ENCODE measurements at regions not wholly inside any gene's neighbourhood (a gene's known extent, or its start where the extent isn't known, plus 50 kb on each side); places are given as distances from the start of the nearest gene placed in this dataset.

DNA sequence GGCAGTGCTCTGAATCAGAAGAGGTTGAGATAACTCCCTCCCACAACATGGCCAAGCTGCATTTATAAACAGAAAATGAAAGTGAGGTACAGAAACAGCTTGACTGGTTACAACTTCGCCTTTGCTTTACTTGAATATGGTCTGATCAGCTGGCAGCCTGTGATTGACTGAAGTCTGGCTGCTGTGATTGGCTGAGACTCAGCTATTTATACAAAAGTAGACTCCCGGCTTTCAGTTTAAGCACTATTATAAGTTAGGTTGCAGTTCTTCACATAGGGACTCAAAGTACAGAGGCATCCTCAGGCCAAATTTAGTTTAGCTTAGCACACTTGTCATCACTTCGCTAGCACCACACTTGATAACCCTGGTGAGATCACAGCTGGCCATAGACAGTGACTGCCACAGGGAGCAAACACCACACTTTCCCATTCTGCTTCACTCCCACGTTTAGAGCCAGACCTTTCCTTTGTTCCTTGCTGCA is 362.6 kb downstream of the EPM2A start:
- Histone ChIP-seq H3K79me1 (ENCODE audit: low read length) (no peaks in the 10 kb centered on the region), H3K79me2 (ENCODE audit: control insufficient read depth, insufficient read depth, low read length) (no peaks in the 10 kb centered on the region), H3K4me1 (ENCODE audit: control insufficient read depth, low read depth, low read length) (no peaks in the 10 kb centered on the region), H3K56ac (ENCODE audit: low read length) (no peak overlapping the region), H2AK5ac (ENCODE audit: low read length) (no peak overlapping the region), H3K4me3 (ENCODE audit: low read length) (no peak overlapping the region), H4K5ac (ENCODE audit: low read length) (no peak overlapping the region), H3K18ac (ENCODE audit: low read length) (peak overlapping the region; percentile 54), H3K4ac (ENCODE audit: low read depth, low read length) (no peak overlapping the region), H4K8ac (ENCODE audit: low read depth, low read length) (no peak overlapping the region), H3K23ac (ENCODE audit: low read length) (no peak overlapping the region), H3K9ac (ENCODE audit: low read length) (no peak overlapping the region), H3K27me3 (ENCODE audit: insufficient read depth, low read length, poor library complexity) (no peaks in the 10 kb centered on the region), H2BK5ac (ENCODE audit: low read length) (no peak overlapping the region), H2BK120ac (ENCODE audit: low read depth, low read length) (no peak overlapping the region), H3K36me3 (ENCODE audit: control insufficient read depth, insufficient read depth, low read length) (no peaks in the 10 kb centered on the region), H3K4me2 (ENCODE audit: low read length) (no peak overlapping the region), H3K27ac (ENCODE audit: low read depth, low read length) (no peak overlapping the region), H2BK15ac (replicated peaks; ENCODE audit: low read depth) (no peak overlapping the region)
- peak; percentile 43 for DNase-seq
- WGBS (ENCODE audit: extremely low coverage, insufficient coverage, low lambda C conversion rate), result no CpG with 5 or more reads among the region's 4 CpGs

DNA sequence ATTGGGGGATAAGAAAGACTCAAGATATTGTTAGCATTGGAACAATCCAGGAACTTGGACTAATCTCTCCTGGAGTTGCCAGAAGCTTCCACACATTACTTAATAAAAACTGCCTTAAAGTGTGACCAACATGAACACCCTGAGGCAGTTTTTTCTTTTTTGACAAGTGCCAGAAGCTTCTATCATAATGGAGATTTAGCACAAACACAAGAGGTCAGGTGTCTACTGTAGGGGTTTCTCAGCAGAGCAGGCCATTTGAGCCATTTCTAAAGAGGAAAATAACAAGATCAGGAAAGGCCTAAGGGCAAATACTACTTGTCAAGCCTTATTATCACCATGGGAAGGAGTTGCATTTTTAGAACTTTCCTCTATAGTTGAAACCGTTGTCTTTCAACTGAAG is 361.5 kb downstream of the EPM2A start:
- Histone ChIP-seq H3K27ac (ENCODE audit: low read depth, low read length) (no peak overlapping the region), H3K9ac (ENCODE audit: low read length) (no peak overlapping the region), H3K4ac (ENCODE audit: low read depth, low read length) (no peak overlapping the region), H3K4me3 (ENCODE audit: low read length) (no peak overlapping the region), H3K36me3 (ENCODE audit: control insufficient read depth, insufficient read depth, low read length) (no peaks in the 10 kb centered on the region), H2BK15ac (replicated peaks; ENCODE audit: low read depth) (no peak overlapping the region), H3K79me2 (ENCODE audit: control insufficient read depth, insufficient read depth, low read length) (no peaks in the 10 kb centered on the region), H3K79me1 (ENCODE audit: low read length) (no peaks in the 10 kb centered on the region), H2AK5ac (ENCODE audit: low read length) (no peak overlapping the region), H2BK120ac (ENCODE audit: low read depth, low read length) (no peak overlapping the region), H3K4me1 (ENCODE audit: control insufficient read depth, low read depth, low read length) (no peaks in the 10 kb centered on the region), H4K8ac (ENCODE audit: low read depth, low read length) (no peak overlapping the region), H3K27me3 (ENCODE audit: insufficient read depth, low read length, poor library complexity) (no peaks in the 10 kb centered on the region), H2BK5ac (ENCODE audit: low read length) (no peak overlapping the region), H3K56ac (ENCODE audit: low read length) (no peak overlapping the region), H3K18ac (ENCODE audit: low read length) (no peak overlapping the region), H3K4me2 (ENCODE audit: low read length) (no peak overlapping the region), H3K23ac (ENCODE audit: low read length) (no peak overlapping the region), H4K5ac (ENCODE audit: low read length) (no peak overlapping the region)
- WGBS (ENCODE audit: extremely low coverage, insufficient coverage, low lambda C conversion rate), result no CpG with 5 or more reads among the region's 1 CpG
- no peak for DNase-seq

GRCh38 chr6:145374570-145374969 is 360.8 kb downstream of the EPM2A start:
- H2BK5ac ChIP-seq (ENCODE audit: low read length), result no peak overlapping the region
- no peak overlapping the region for H2AK5ac ChIP-seq (ENCODE audit: low read length)
- no peak overlapping the region for H2BK15ac ChIP-seq (replicated peaks; ENCODE audit: low read depth)
- H2BK120ac ChIP-seq (ENCODE audit: low read depth, low read length), result no peak overlapping the region
- no peaks in the 10 kb centered on the region for H3K4me1 ChIP-seq (ENCODE audit: control insufficient read depth, low read depth, low read length)
- no peak overlapping the region for H3K27ac ChIP-seq (ENCODE audit: low read depth, low read length)
- H3K79me2 ChIP-seq (ENCODE audit: control insufficient read depth, insufficient read depth, low read length), result no peaks in the 10 kb centered on the region
- no peak overlapping the region for H3K4me2 ChIP-seq (ENCODE audit: low read length)
- DNase-seq, result no peak
- H3K56ac ChIP-seq (ENCODE audit: low read length), result no peak overlapping the region
- no peaks in the 10 kb centered on the region for H3K27me3 ChIP-seq (ENCODE audit: insufficient read depth, low read length, poor library complexity)
- WGBS (ENCODE audit: extremely low coverage, insufficient coverage, low lambda C conversion rate), result no CpG with 5 or more reads among the region's 1 CpG
- H3K36me3 ChIP-seq (ENCODE audit: control insufficient read depth, insufficient read depth, low read length), result no peaks in the 10 kb centered on the region
- H3K4me3 ChIP-seq (ENCODE audit: low read length), result no peak overlapping the region
- no peak overlapping the region for H3K23ac ChIP-seq (ENCODE audit: low read length)
- H3K79me1 ChIP-seq (ENCODE audit: low read length), result no peaks in the 10 kb centered on the region
- H3K9ac ChIP-seq (ENCODE audit: low read length), result no peak overlapping the region
- H3K4ac ChIP-seq (ENCODE audit: low read depth, low read length), result no peak overlapping the region
- H3K18ac ChIP-seq (ENCODE audit: low read length), result no peak overlapping the region
- H4K5ac ChIP-seq (ENCODE audit: low read length), result no peak overlapping the region
- H4K8ac ChIP-seq (ENCODE audit: low read depth, low read length), result no peak overlapping the region

GRCh38 chr6:145375502-145375901 is 359.8 kb downstream of the EPM2A start:
- H4K5ac ChIP-seq (ENCODE audit: low read length), result no peak overlapping the region
- no peak overlapping the region for H3K4me2 ChIP-seq (ENCODE audit: low read length)
- H3K18ac ChIP-seq (ENCODE audit: low read length), result no peak overlapping the region
- H3K79me2 ChIP-seq (ENCODE audit: control insufficient read depth, insufficient read depth, low read length), result no peaks in the 10 kb centered on the region
- H2BK120ac ChIP-seq (ENCODE audit: low read depth, low read length), result no peak overlapping the region
- no peak overlapping the region for H2AK5ac ChIP-seq (ENCODE audit: low read length)
- no peak for DNase-seq
- no peak overlapping the region for H3K4ac ChIP-seq (ENCODE audit: low read depth, low read length)
- no peak overlapping the region for H3K23ac ChIP-seq (ENCODE audit: low read length)
- H3K36me3 ChIP-seq (ENCODE audit: control insufficient read depth, insufficient read depth, low read length), result no peaks in the 10 kb centered on the region
- H3K27me3 ChIP-seq (ENCODE audit: insufficient read depth, low read length, poor library complexity), result no peaks in the 10 kb centered on the region
- no peaks in the 10 kb centered on the region for H3K79me1 ChIP-seq (ENCODE audit: low read length)
- no peaks in the 10 kb centered on the region for H3K4me1 ChIP-seq (ENCODE audit: control insufficient read depth, low read depth, low read length)
- H3K4me3 ChIP-seq (ENCODE audit: low read length), result no peak overlapping the region
- no peak overlapping the region for H3K9ac ChIP-seq (ENCODE audit: low read length)
- no peak overlapping the region for H2BK15ac ChIP-seq (replicated peaks; ENCODE audit: low read depth)
- no peak overlapping the region for H2BK5ac ChIP-seq (ENCODE audit: low read length)
- H4K8ac ChIP-seq (ENCODE audit: low read depth, low read length), result no peak overlapping the region
- no peak overlapping the region for H3K27ac ChIP-seq (ENCODE audit: low read depth, low read length)
- no CpG with 5 or more reads among the region's 4 CpGs for WGBS (ENCODE audit: extremely low coverage, insufficient coverage, low lambda C conversion rate)
- no peak overlapping the region for H3K56ac ChIP-seq (ENCODE audit: low read length)

GRCh38 chr6:145380186-145380585 is 355.1 kb downstream of the EPM2A start:
- WGBS (ENCODE audit: extremely low coverage, insufficient coverage, low lambda C conversion rate), result no CpG with 5 or more reads among the region's 1 CpG
- Histone ChIP-seq H4K8ac (ENCODE audit: low read depth, low read length) (no peak overlapping the region), H3K36me3 (ENCODE audit: control insufficient read depth, insufficient read depth, low read length) (no peaks in the 10 kb centered on the region), H2AK5ac (ENCODE audit: low read length) (no peak overlapping the region), H3K27ac (ENCODE audit: low read depth, low read length) (no peak overlapping the region), H3K79me1 (ENCODE audit: low read length) (no peaks in the 10 kb centered on the region), H2BK5ac (ENCODE audit: low read length) (no peak overlapping the region), H4K5ac (ENCODE audit: low read length) (no peak overlapping the region), H3K4me2 (ENCODE audit: low read length) (no peak overlapping the region), H3K56ac (ENCODE audit: low read length) (no peak overlapping the region), H3K4me3 (ENCODE audit: low read length) (no peak overlapping the region), H3K18ac (ENCODE audit: low read length) (no peak overlapping the region), H3K4me1 (ENCODE audit: control insufficient read depth, low read depth, low read length) (no peaks in the 10 kb centered on the region), H2BK120ac (ENCODE audit: low read depth, low read length) (no peak overlapping the region), H3K27me3 (ENCODE audit: insufficient read depth, low read length, poor library complexity) (no peaks in the 10 kb centered on the region), H3K79me2 (ENCODE audit: control insufficient read depth, insufficient read depth, low read length) (no peaks in the 10 kb centered on the region), H3K9ac (ENCODE audit: low read length) (no peak overlapping the region), H2BK15ac (replicated peaks; ENCODE audit: low read depth) (no peak overlapping the region), H3K23ac (ENCODE audit: low read length) (no peak overlapping the region), H3K4ac (ENCODE audit: low read depth, low read length) (no peak overlapping the region)
- DNase-seq, result no peak

DNA sequence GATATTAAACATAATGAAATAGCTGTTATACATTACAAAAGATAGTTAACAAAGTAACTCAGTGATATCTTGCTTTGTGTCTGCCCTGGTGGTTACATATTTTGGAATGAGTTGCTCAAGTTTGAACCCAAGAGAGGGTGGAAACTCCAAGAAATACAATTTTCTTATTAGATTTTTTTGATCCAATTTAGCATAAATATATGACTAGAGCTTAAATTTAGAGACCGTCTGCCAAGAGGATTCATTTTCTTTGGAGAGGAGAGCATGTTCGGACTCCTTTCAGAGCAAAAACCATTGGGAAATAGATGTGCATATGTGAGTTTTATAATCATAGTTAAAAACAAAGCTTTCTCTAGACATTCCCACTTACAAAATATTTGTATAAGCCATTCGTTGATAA is 353.4 kb downstream of the EPM2A start:
- Histone ChIP-seq H3K4me1 (ENCODE audit: control insufficient read depth, low read depth, low read length) (no peaks in the 10 kb centered on the region), H4K5ac (ENCODE audit: low read length) (no peak overlapping the region), H3K27me3 (ENCODE audit: insufficient read depth, low read length, poor library complexity) (no peaks in the 10 kb centered on the region), H2BK15ac (replicated peaks; ENCODE audit: low read depth) (no peak overlapping the region), H2BK5ac (ENCODE audit: low read length) (no peak overlapping the region), H3K9ac (ENCODE audit: low read length) (no peak overlapping the region), H3K27ac (ENCODE audit: low read depth, low read length) (no peak overlapping the region), H3K56ac (ENCODE audit: low read length) (no peak overlapping the region), H3K4me2 (ENCODE audit: low read length) (no peak overlapping the region), H3K18ac (ENCODE audit: low read length) (no peak overlapping the region), H3K23ac (ENCODE audit: low read length) (no peak overlapping the region), H2BK120ac (ENCODE audit: low read depth, low read length) (no peak overlapping the region), H2AK5ac (ENCODE audit: low read length) (no peak overlapping the region), H3K79me2 (ENCODE audit: control insufficient read depth, insufficient read depth, low read length) (no peaks in the 10 kb centered on the region), H3K4ac (ENCODE audit: low read depth, low read length) (no peak overlapping the region), H3K4me3 (ENCODE audit: low read length) (no peak overlapping the region), H4K8ac (ENCODE audit: low read depth, low read length) (no peak overlapping the region), H3K79me1 (ENCODE audit: low read length) (no peaks in the 10 kb centered on the region), H3K36me3 (ENCODE audit: control insufficient read depth, insufficient read depth, low read length) (no peaks in the 10 kb centered on the region)
- DNase-seq, result no peak
- 100% methylated on average over 1 of the region's 3 CpGs for WGBS (ENCODE audit: extremely low coverage, insufficient coverage, low lambda C conversion rate)
